ENCODE measurements at regions not wholly inside any gene's neighbourhood (a gene's known extent, or its start where the extent isn't known, plus 50 kb on each side); places are given as distances from the start of the nearest gene placed in this dataset.
"Not testable (repeated sequence)": the region's sequence is repeated elsewhere in the genome, so short reads cannot be mapped to it uniquely, and the experiment has no call there.

- DNase-seq (ENCODE audit: low read depth) = no peak
These were observed 377.8 kb upstream of the PRKX start for GRCh38 chrX:4091046-4091760.

- DNase-seq (ENCODE audit: low read depth) = no peak
These were observed 346.4 kb upstream of the PRKX start for GRCh38 chrX:4059893-4060292.

- no peak for DNase-seq (ENCODE audit: low read depth)
These were observed 330.5 kb upstream of the PRKX start for GRCh38 chrX:4043951-4044350.

GRCh38 chrX:4035874-4036273 lies 322.4 kb upstream of the PRKX start:
- DNase-seq (ENCODE audit: low read depth) = no peak

DNA sequence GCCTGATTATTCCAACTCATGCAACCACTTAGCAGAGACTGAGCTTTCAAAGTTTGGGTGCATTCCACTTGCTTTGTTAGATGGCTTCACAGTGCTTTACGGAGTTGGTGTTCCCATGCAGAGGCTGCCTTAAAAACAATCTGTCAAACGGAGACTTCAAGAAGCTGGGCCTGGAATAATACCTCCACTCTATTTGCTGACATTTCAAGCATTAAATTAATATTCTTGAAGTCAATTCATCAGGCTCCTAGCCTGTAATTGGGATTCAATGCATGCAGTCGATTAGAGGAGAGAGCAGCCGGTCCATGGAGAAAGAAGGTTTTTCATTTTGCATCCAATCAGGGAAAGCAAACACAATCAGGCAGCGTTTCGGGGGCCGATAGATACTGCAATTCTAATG lies 314.7 kb upstream of the PRKX start:
- no peak for DNase-seq (ENCODE audit: low read depth)

DNA sequence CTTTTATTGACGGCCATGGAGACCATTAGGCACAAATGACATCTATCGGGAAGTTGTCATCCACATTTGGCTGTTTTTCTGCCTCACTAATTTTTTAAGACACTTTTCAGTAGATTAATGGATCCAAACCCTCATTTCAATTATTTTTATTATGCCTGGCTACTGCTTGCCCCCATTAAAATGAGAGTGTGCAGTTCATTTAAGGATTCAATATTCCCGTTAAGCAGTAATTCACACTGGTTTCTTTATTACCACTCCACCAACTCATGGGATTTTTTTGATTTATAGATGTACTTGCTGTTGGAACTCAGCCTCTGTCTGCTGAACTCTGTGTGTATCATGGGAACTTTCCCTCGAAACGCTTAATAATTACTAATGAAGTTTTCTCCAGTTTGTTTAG lies 291.8 kb upstream of the PRKX start:
- DNase-seq (ENCODE audit: low read depth) = no peak

GRCh38 chrX:4004822-4005221 lies 291.4 kb upstream of the PRKX start:
- no peak for DNase-seq (ENCODE audit: low read depth)

- no peak for DNase-seq (ENCODE audit: low read depth)
These were observed 280.9 kb upstream of the PRKX start for GRCh38 chrX:3994315-3994714.

- no peak for DNase-seq (ENCODE audit: low read depth)
These were observed 277.1 kb upstream of the PRKX start for GRCh38 chrX:3990569-3990968.

GRCh38 chrX:3972104-3972858 lies 258.8 kb upstream of the PRKX start:
- DNase-seq (ENCODE audit: low read depth) = not testable (repeated sequence)

- DNase-seq (ENCODE audit: low read depth) = no peak
These were observed 255.3 kb upstream of the PRKX start for GRCh38 chrX:3968749-3969148.

- DNase-seq (ENCODE audit: low read depth) = no peak
These were observed 250.5 kb upstream of the PRKX start for GRCh38 chrX:3963980-3964379.

DNA sequence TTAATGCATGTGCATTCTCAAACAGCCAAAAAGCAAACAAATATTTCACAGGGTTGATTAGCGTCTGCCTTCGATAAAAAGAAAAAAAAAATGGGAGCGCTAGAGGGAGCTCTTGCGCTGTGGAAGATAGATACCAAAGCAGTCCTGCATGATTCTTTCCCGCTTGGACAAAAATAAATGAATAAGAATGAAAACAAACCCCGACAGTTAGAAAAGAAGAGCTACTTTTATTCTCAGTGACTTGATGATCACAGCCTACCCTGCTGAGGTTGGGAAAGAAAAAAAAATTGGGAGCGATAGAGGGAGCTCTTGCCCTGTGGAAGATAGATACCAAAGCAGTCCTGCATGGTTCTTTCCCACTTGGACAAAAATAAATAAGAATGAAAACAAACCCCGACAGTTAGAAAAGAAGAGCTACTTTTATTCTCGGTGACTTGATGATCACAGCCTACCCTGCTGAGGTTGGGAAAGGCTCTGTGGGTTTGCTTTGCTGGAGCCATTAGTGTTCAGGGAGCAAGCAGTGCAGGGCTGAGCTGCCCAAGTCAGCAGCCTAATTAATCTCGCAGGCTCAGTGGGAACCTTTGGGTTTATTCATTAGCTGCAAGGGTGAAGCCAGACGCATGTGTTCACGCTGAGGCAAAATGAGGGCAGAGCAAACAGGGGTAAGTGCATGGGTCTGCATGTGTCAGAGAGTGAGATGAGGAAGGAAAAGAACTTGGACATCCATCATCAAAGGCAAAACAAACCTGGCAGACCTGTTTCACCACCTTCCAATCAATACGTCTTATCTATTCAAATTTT lies 249.3 kb upstream of the PRKX start:
- no peak for DNase-seq (ENCODE audit: low read depth)

DNA sequence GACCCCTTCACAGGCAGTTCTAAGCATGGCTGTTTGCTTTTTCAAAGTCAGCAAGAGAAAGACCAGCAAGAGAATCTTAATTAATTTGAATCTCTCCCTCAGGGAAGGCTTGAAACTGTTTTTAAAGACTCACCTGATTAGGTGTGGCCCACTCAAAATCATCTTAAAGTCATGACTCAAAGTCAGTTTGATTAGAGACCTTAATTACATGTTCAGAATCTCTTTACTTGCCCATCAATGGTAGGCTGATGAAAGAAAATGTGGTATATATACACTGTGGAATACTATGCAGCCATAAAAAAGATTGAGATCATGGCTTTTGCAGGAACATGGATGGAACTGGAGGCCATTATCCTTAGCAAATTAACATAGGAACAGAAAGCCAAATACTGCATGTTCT lies 247.5 kb upstream of the PRKX start:
- no peak for DNase-seq (ENCODE audit: low read depth)

DNA sequence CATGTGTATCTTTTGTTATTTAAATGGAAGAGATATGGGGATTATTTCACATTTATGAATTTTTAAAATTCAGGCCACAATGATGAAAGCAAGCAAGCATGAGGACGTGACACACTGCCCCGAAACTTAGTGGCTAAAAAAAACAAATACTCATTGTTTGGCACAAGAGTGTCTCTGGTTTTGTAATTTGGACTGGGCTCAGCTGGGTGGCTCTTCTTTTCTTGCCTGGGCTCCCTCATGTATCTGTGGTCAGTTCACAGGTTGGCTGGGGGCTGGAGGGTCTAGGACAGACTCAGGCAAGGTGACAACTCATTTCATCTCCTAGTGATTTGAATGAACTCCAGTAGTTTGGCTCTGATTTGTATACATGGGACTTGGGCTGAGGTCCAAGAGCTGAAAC lies 238.4 kb upstream of the PRKX start:
- no peak for DNase-seq (ENCODE audit: low read depth)

DNA sequence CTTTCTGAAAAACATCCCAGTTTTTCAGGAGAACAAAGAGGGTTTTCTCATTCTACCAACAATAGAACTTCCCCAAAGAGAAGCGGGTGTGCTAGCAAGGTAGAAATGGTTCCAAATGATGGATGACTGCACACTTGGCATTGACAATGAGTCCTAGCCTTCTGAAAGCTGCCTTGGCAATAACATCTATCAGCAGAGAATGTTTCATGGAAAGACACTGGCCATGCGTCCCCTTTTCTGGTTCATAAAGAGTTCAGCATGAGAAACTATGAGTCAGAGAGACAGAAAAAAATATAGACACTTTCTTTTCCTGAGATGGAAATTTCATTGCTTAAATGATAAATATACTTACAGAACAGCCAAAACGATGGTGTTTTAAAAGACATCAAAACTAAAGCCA lies 236.9 kb upstream of the PRKX start:
- DNase-seq (ENCODE audit: low read depth) = no peak

DNA sequence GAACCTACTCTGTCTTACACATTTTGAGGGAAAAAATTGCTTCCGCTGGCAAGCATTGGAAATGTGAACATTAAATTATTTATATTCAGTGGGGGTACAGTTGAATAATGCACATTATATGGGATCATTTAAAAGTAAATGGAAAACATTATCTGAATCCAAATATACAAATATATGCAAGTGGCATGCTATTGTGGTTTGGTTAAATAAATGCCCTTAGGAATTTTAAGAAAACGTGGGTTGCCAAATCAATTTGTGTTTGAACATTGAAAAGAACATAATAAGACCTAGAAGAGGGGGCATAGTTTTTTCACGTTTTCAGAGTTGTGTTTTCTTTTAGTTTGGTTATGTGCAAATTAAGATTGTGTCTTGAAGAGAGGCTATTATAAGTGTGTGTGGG lies 230.5 kb upstream of the PRKX start:
- no peak for DNase-seq (ENCODE audit: low read depth)

- no peak for DNase-seq (ENCODE audit: low read depth)
These were observed 226.7 kb upstream of the PRKX start for GRCh38 chrX:3940000-3940610.

GRCh38 chrX:3938587-3938986 lies 225.1 kb upstream of the PRKX start:
- no peak for DNase-seq (ENCODE audit: low read depth)

DNA sequence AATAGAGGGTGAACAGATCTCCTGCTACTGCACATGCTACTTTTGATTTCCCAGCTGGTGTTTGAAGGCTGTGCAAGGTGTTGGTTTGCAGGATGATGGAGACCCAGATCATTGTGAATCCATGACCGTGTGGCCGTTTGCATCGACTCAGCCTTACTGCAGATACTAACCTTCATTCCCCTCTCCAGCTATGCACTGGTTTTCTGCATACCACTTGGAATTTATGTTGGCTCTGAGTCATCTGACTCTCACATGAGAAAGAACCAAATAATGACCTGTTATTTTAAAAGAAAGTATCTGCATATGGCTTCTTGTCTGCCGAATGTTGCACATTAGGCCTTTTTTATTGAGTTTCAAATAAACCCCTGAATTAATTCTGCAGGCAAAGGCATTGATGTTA lies 221.7 kb upstream of the PRKX start:
- DNase-seq (ENCODE audit: low read depth) = not testable (repeated sequence)

DNA sequence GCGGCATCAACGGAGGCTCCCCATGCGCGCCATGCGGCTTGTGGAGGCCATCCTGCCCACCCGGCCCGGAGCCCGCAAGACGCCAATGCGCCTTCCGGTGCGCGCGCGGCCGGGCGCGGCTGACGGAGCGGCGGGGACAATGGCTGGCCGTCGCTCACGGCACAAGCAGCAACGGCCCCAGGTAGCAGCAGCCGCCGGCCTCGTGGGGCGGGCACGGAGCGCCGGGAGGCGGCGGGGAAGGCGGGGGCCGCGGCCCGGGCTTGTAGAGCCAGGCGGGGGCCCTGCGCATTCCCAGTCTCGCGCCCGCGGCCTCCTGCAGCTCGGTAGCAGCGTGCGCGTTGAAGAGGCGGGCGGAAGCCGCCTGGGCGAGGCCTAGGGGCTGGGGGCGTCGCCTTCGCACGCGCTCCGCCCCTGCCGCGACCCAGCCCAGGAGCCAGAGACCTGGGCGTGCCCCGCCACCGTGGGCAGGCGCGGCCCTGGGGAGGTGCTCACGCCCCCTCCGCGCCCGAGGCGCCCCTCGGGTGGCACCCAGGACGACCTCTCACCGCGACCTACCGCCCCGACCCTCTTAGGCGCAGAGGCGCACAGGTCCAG lies 207.1 kb upstream of the PRKX start:
- not testable (repeated sequence) for DNase-seq (ENCODE audit: low read depth)

All from GM04503 (cell line).